Osteocyte (in vitro differentiated cells): ENCODE measurements at regions not wholly inside any gene's neighbourhood (a gene's known extent, or its start where the extent isn't known, plus 50 kb on each side); places are given as distances from the start of the nearest gene placed in this dataset.

Experiments used
- DNase-seq: peaks from one replicate; pipeline ENCODE4 v3.0.0; 2021; ENCODE audit warnings: mixed read lengths; ENCODE audit not compliant: unreplicated experiment; ENCODE audit errors: extremely low spot score
- H3K27ac Mint-ChIP-seq: one replicate; pipeline ENCODE4 v1.8.0; 2021; ENCODE audit warnings: mild to moderate bottlenecking, mixed read lengths; ENCODE audit not compliant: unreplicated experiment
- H3K27me3 Mint-ChIP-seq: one replicate; pipeline ENCODE4 v1.8.0; 2021; ENCODE audit warnings: mixed read lengths; ENCODE audit not compliant: unreplicated experiment
- H3K36me3 Mint-ChIP-seq: one replicate; pipeline ENCODE4 v1.8.0; 2021; ENCODE audit warnings: mixed read lengths; ENCODE audit not compliant: unreplicated experiment
- H3K4me1 Mint-ChIP-seq: one replicate; pipeline ENCODE4 v1.8.0; 2021; ENCODE audit warnings: mixed read lengths; ENCODE audit not compliant: unreplicated experiment
- H3K4me3 Mint-ChIP-seq: one replicate; pipeline ENCODE4 v1.8.0; 2021; ENCODE audit warnings: mild to moderate bottlenecking, moderate library complexity, mixed read lengths; ENCODE audit not compliant: unreplicated experiment
- H3K9me3 Mint-ChIP-seq: one replicate; pipeline ENCODE4 v1.8.0; 2021; ENCODE audit warnings: mixed read lengths; ENCODE audit not compliant: unreplicated experiment
- TF ChIP-seq, protein P1 (sequence below): fragments of 200-600 bp; sonication (generic); IDR thresholded peaks from 2 replicates; pipeline ENCODE4 v1.5.0; 2021; ENCODE audit warnings: antibody characterized with exemption, mild to moderate bottlenecking, moderate library complexity

DNA sequence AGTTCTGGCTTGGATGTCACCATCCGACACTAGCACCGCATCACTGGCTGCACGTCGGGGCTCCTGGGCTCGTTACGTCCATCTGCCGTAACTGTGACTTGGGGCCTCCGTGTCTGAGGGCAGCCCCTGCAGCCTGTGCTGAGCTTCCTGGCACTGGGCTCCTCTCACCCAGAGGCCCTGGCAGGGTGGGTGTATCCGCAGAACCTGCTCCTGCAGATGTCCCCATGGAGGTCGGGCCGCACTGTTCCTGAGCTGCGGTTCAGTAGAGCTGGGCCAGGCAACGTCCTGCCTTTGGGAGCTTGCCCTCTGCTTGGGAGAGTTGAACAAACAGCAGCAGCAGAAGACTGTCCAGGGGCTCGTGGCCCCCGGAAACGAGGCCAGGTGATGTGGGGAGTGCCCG is 71.4 kb downstream of the RGS12 start:
- Mint-ChIP-seq H3K9me3 (no peaks in the 10 kb centered on the region), H3K27ac (no peak overlapping the region), H3K27me3 (no peaks in the 10 kb centered on the region), H3K4me3 (no peak overlapping the region), H3K4me1 (peaks cover 10% of the 10 kb centered on the region), H3K36me3 (peaks cover 2% of the 10 kb centered on the region)
- no peak for DNase-seq
- TF ChIP-seq, protein P1, sequence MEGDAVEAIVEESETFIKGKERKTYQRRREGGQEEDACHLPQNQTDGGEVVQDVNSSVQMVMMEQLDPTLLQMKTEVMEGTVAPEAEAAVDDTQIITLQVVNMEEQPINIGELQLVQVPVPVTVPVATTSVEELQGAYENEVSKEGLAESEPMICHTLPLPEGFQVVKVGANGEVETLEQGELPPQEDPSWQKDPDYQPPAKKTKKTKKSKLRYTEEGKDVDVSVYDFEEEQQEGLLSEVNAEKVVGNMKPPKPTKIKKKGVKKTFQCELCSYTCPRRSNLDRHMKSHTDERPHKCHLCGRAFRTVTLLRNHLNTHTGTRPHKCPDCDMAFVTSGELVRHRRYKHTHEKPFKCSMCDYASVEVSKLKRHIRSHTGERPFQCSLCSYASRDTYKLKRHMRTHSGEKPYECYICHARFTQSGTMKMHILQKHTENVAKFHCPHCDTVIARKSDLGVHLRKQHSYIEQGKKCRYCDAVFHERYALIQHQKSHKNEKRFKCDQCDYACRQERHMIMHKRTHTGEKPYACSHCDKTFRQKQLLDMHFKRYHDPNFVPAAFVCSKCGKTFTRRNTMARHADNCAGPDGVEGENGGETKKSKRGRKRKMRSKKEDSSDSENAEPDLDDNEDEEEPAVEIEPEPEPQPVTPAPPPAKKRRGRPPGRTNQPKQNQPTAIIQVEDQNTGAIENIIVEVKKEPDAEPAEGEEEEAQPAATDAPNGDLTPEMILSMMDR = no peak

DNA sequence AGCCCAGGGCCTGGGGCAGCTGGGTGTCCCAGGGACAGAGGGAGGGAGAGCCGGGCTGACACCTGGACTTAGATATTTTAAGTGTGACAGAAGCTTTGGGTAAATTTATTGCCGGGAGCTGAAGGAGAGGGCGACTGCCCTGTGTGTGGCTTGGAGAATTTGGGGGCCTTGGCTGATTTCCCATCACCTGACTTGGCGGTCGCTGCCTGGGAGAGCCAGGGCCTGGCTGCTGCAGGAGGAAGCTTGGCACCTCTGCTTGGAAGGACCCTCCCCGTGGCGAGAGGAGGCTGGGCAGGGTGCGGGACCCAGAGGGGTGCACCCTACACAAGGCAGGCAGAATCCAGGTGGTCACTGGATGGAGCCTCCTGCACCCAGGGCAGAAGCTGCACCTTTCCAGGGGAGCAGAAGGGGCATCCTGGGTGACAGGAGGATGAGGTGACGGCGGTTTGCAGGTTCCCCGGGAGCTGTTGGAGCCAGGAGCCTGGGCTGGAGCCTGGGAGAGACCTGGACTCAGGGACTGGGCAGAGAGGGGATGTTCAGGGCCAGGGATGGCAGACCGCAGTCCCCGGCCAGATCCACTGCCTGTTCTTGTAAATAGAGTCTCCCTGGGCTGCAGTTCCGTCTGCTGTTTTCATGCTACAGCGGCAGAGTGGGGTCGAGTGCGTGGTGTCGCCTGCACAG is 72.0 kb downstream of the RGS12 start:
- Mint-ChIP-seq H3K9me3 (no peaks in the 10 kb centered on the region), H3K27ac (no peak overlapping the region), H3K36me3 (peaks cover 2% of the 10 kb centered on the region), H3K27me3 (no peaks in the 10 kb centered on the region), H3K4me1 (peaks cover 16% of the 10 kb centered on the region), H3K4me3 (no peak overlapping the region)
- TF ChIP-seq, protein P1 = no peak
- no peak for DNase-seq

DNA sequence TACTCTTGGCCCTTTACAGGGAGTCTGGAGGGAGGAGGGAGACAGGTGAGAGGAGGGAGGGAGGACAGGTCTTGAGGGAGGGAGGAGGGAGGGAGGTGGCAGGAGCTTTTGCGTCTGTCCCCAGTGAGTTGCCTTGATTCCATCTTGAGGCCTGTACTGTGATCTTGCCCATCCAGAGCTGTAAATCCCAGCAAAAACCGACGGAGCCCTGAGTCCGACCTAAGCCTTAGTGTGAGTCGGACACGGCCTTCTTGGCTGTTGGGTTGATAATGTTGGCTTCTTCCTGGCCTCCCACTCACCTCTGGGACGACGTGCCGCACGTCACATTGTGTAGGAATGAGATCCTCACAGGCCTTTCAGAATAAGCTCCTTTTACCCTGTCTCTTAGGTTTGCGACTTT is 72.5 kb downstream of the RGS12 start:
- Mint-ChIP-seq H3K4me3 (no peak overlapping the region), H3K36me3 (peaks cover 2% of the 10 kb centered on the region), H3K4me1 (peaks cover 18% of the 10 kb centered on the region), H3K9me3 (no peaks in the 10 kb centered on the region), H3K27me3 (no peaks in the 10 kb centered on the region), H3K27ac (no peak overlapping the region)
- no peak for DNase-seq
- TF ChIP-seq, protein P1 = no peak

DNA sequence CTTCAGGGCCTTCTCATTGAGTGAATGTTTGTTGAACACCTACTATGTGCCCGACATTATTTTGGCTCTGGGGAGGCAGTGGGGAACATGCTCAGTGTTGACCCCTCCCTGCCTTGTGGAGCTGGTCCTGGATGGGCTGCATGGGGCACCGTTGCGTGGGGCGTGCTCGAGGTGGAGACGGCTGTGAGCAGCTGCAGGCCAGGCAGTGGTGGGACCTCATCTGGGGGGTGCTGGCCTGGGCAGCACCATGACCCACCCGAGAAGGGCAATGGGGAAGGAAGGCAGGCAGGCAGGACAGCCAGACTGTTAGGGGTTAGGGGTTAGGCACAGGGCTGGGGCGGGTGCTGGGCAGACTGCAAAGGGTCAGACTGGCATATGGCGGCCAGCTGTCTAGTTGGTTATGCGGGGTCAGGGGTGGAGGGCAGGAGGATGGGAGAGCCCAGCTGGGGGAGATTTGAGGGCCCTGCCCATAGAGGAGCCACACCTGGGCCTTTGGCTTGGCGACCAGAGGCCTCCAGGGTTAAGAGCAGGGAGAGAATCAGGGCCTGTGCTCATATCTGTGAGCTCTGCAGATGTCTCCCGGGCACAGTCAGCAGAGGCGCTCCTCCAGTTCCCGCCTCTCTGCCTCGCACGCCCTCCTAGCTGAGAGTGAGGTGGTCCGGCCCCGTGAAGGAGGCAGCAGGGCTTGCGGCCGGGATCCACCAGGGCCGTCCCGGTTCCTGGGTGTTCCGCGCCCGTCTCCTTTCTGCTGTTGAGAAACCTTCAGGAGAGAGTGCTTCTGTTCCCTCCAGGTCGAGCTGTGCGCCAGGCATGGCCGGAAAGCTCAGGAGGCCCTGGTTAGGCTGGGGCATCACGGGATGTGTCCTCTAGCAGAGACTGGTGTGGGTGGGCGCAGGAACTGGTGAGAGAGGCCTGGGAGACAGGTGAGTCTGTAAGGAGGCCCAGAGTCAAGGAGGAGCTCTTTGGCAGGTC is 73.3 kb downstream of the RGS12 start:
- Mint-ChIP-seq H3K36me3 (peaks cover 2% of the 10 kb centered on the region), H3K27ac (no peak overlapping the region), H3K27me3 (no peaks in the 10 kb centered on the region), H3K4me3 (no peak overlapping the region), H3K9me3 (no peaks in the 10 kb centered on the region), H3K4me1 (peaks cover 26% of the 10 kb centered on the region)
- DNase-seq = no peak
- TF ChIP-seq, protein P1 = no peak
